ENCODE measurements at regions not wholly inside any gene's neighbourhood (a gene's known extent, or its start where the extent isn't known, plus 50 kb on each side); places are given as distances from the start of the nearest gene placed in this dataset.

GRCh38 chr11:106463154-106463553 lies 385.7 kb downstream of the AASDHPPT start:
- Histone ChIP-seq H3K36me3 (ENCODE audit: control insufficient read depth in 4 of 4, insufficient read depth in 3 of 4, low read depth in 1 of 4, low read length in 3 of 4) (no peaks in the 10 kb centered on the region), H3K9me3 (ENCODE audit: control insufficient read depth in 4 of 4, low read length in 3 of 4) (no peaks in the 10 kb centered on the region), H3K4me1 (ENCODE audit: control insufficient read depth in 4 of 4, insufficient read depth in 4 of 4, low read length in 3 of 4) (no peaks in the 10 kb centered on the region), H3K27ac (ENCODE audit: low read depth in 1 of 2, low read length in 2 of 2) (no peak overlapping the region), H3K27me3 (ENCODE audit: control insufficient read depth in 4 of 4, insufficient read depth in 4 of 4, low read length in 3 of 4) (no peaks in the 10 kb centered on the region), H3K9ac (ENCODE audit: low read depth in 1 of 2, low read length in 2 of 2) (no peak overlapping the region), H3K4me3 (ENCODE audit: low read depth in 1 of 3, low read length in 3 of 3) (no peak overlapping the region)
- WGBS: 59% methylated on average over 1 of the region's 1 CpG
- TF ChIP-seq HNF4A (conservative IDR thresholded peaks at IDR 0.05) (no peak), EGR1 (IDR thresholded peaks at IDR 0.05; ENCODE audit: low read depth in 2 of 2) (no peak), ATF3 (IDR thresholded peaks at IDR 0.05) (no peak), CTCF (IDR thresholded peaks at IDR 0.05; ENCODE audit: low read depth, low read length, missing input control) (no peak), YY1 (IDR thresholded peaks at IDR 0.05) (no peak), MAX (IDR thresholded peaks at IDR 0.05) (no peak), ZBTB33 (IDR thresholded peaks at IDR 0.05) (no peak), JUND (IDR thresholded peaks at IDR 0.05) (no peak), GABPA (IDR thresholded peaks at IDR 0.05 in 1 of 2, conservative IDR thresholded peaks at IDR 0.05 in 1 of 2) (no peak), FOXA1 (IDR thresholded peaks at IDR 0.05) (no peak), NR2F2 (IDR thresholded peaks at IDR 0.05) (no peak), FOXA2 (IDR thresholded peaks at IDR 0.05) (no peak), RAD21 (IDR thresholded peaks at IDR 0.05) (no peak), HNF4G (IDR thresholded peaks at IDR 0.05) (no peak), TAF1 (conservative IDR thresholded peaks at IDR 0.05) (no peak), SP1 (IDR thresholded peaks at IDR 0.05) (no peak), RXRA (IDR thresholded peaks at IDR 0.05) (no peak), REST (IDR thresholded peaks at IDR 0.05) (no peak)
- DNase-seq (ENCODE audit: low spot score): no peak
